ENCODE measurements at regions not wholly inside any gene's neighbourhood (a gene's known extent, or its start where the extent isn't known, plus 50 kb on each side); places are given as distances from the start of the nearest gene placed in this dataset.
A peak's percentile ranks its signal among the peaks of the same experiment; 100 is the strongest.

GRCh38 chr2:45337481-45337880, 273.6 kb downstream of the SRBD1 start:
- no peak for TF ChIP-seq CTCF (IDR thresholded peaks at IDR 0.05; ENCODE audit: insufficient read depth, low read length)
- H3K4me3 ChIP-seq (ENCODE audit: low read depth, low read length), result no peak overlapping the region
- peak; percentile 8 for DNase-seq (ENCODE audit: low read depth)

GRCh38 chr2:45334205-45334604, 276.9 kb downstream of the SRBD1 start:
- no peak overlapping the region for H3K4me3 ChIP-seq (ENCODE audit: low read depth, low read length)
- DNase-seq (ENCODE audit: low read depth), result no peak
- no peak for TF ChIP-seq CTCF (IDR thresholded peaks at IDR 0.05; ENCODE audit: insufficient read depth, low read length)

- DNase-seq (ENCODE audit: low read depth), result no peak
- TF ChIP-seq CTCF (IDR thresholded peaks at IDR 0.05; ENCODE audit: insufficient read depth, low read length), result no peak
- no peak overlapping the region for H3K4me3 ChIP-seq (ENCODE audit: low read depth, low read length)
Observed at GRCh38 chr2:45332567-45332966, 278.5 kb downstream of the SRBD1 start.

- no peak for DNase-seq (ENCODE audit: low read depth)
- H3K4me3 ChIP-seq (ENCODE audit: low read depth, low read length), result no peak overlapping the region
- TF ChIP-seq CTCF (IDR thresholded peaks at IDR 0.05; ENCODE audit: insufficient read depth, low read length), result no peak
Observed at GRCh38 chr2:45332094-45332493, 279.0 kb downstream of the SRBD1 start.

- H3K4me3 ChIP-seq (ENCODE audit: low read depth, low read length), result no peak overlapping the region
- TF ChIP-seq CTCF (IDR thresholded peaks at IDR 0.05; ENCODE audit: insufficient read depth, low read length), result no peak
- no peak for DNase-seq (ENCODE audit: low read depth)
Observed at GRCh38 chr2:45331410-45331786, 279.7 kb downstream of the SRBD1 start.

GRCh38 chr2:45330637-45331409, 280.2 kb downstream of the SRBD1 start:
- peak; percentile 32 for DNase-seq (ENCODE audit: low read depth)
- TF ChIP-seq CTCF (IDR thresholded peaks at IDR 0.05; ENCODE audit: insufficient read depth, low read length), result no peak
- no peak overlapping the region for H3K4me3 ChIP-seq (ENCODE audit: low read depth, low read length)

GRCh38 chr2:45330108-45330507, 281.0 kb downstream of the SRBD1 start:
- DNase-seq (ENCODE audit: low read depth), result no peak
- no peak for TF ChIP-seq CTCF (IDR thresholded peaks at IDR 0.05; ENCODE audit: insufficient read depth, low read length)
- no peak overlapping the region for H3K4me3 ChIP-seq (ENCODE audit: low read depth, low read length)
